NCI-H2171 treated with DMSO at 0.1 percent for 48 hours (cell line): ENCODE measurements at regions not wholly inside any gene's neighbourhood (a gene's known extent, or its start where the extent isn't known, plus 50 kb on each side); places are given as distances from the start of the nearest gene placed in this dataset.

ENCODE experiments used
- DNase-seq: peaks from one replicate; lab custom pipeline; 2025; lab: John Stamatoyannopoulos, UW

GRCh38 chr16:73448970-73449369 lies 401.0 kb upstream of the ZFHX3 start:
- DNase-seq: no peak

- DNase-seq: no peak
Measured at GRCh38 chr16:73447846-73448245, 399.9 kb upstream of the ZFHX3 start.

- DNase-seq: no peak
Measured at GRCh38 chr16:73434621-73435020, 386.7 kb upstream of the ZFHX3 start.

- no peak for DNase-seq
Measured at GRCh38 chr16:73433731-73434307, 385.9 kb upstream of the ZFHX3 start.

GRCh38 chr16:73432850-73433730 lies 385.2 kb upstream of the ZFHX3 start:
- peak; percentile 13 for DNase-seq

GRCh38 chr16:73430138-73430537 lies 382.2 kb upstream of the ZFHX3 start:
- no peak for DNase-seq

GRCh38 chr16:73428121-73428520 lies 380.2 kb upstream of the ZFHX3 start:
- no peak for DNase-seq

- no peak for DNase-seq
Measured at GRCh38 chr16:73427164-73427563, 379.2 kb upstream of the ZFHX3 start.

- DNase-seq: no peak
Measured at GRCh38 chr16:73426433-73427160, 378.7 kb upstream of the ZFHX3 start.

GRCh38 chr16:73420676-73421075 lies 372.7 kb upstream of the ZFHX3 start:
- DNase-seq: no peak

- no peak for DNase-seq
Measured at GRCh38 chr16:73420244-73420643, 372.3 kb upstream of the ZFHX3 start.

- DNase-seq: no peak
Measured at GRCh38 chr16:73418691-73419090, 370.8 kb upstream of the ZFHX3 start.

- DNase-seq: no peak
Measured at GRCh38 chr16:73418051-73418450, 370.1 kb upstream of the ZFHX3 start.

- no peak for DNase-seq
Measured at GRCh38 chr16:73415286-73415685, 367.4 kb upstream of the ZFHX3 start.

GRCh38 chr16:73414638-73415037 lies 366.7 kb upstream of the ZFHX3 start:
- no peak for DNase-seq

- no peak for DNase-seq
Measured at GRCh38 chr16:73413830-73414190, 365.9 kb upstream of the ZFHX3 start.

- DNase-seq: no peak
Measured at GRCh38 chr16:73413091-73413829, 365.3 kb upstream of the ZFHX3 start.

GRCh38 chr16:73412416-73412815 lies 364.5 kb upstream of the ZFHX3 start:
- DNase-seq: no peak

GRCh38 chr16:73408716-73409115 lies 360.8 kb upstream of the ZFHX3 start:
- DNase-seq: no peak

GRCh38 chr16:73408311-73408710 lies 360.4 kb upstream of the ZFHX3 start:
- DNase-seq: no peak

GRCh38 chr16:73405851-73406250 lies 357.9 kb upstream of the ZFHX3 start:
- no peak for DNase-seq

GRCh38 chr16:73404001-73404400 lies 356.1 kb upstream of the ZFHX3 start:
- DNase-seq: no peak
